ENCODE measurements at regions not wholly inside any gene's neighbourhood (a gene's known extent, or its start where the extent isn't known, plus 50 kb on each side); places are given as distances from the start of the nearest gene placed in this dataset.

DNA sequence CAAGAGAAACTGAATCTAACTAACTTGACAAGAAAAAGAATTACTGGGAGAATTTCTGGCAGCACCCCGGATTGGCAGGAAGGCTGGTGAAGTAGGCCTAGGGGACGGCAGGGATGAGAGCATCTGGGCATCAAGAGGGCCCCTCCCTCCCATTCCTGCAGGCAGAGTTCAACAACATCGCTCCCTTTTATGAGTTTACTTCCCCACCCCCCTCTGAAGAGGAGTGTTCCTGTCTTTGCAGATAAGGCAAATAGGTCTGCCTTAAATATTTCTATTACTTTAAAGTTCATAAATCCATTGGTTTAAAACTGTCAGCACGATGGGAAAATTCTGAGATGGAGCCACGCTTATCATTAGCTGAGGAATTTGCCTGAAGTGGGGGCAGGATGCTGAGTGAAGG lies 168.7 kb downstream of the TBX5 start:
- intact Hi-C loops (cut with micrococcal nuclease) = no loop called here
- no peak for ATAC-seq (ENCODE audit: low read depth)
- Histone ChIP-seq H3K9me3 (ENCODE audit: control extremely low read depth in 1 of 3, control insufficient read depth in 2 of 3, insufficient read depth in 1 of 3, low read length in 2 of 3) (peaks cover 0 to 14% (median 3%) of the 10 kb centered on the region in 3 donors), H2AFZ (ENCODE audit: insufficient read depth, low read depth, low read length, poor library complexity, severe bottlenecking) (no peak overlapping the region), H3K79me2 (ENCODE audit: control insufficient read depth, insufficient read depth, low read length) (no peaks in the 10 kb centered on the region), H3K9ac (ENCODE audit: low read length) (no peak overlapping the region), H4K20me1 (ENCODE audit: control insufficient read depth, insufficient read depth, low read length, poor library complexity, severe bottlenecking) (no peaks in the 10 kb centered on the region), H3K4me3 (ENCODE audit: control extremely low read depth in 1 of 5, extremely low read depth in 1 of 5, insufficient read depth in 1 of 5, low read depth in 2 of 5, low read length in 4 of 5) (no peak overlapping the region), H3K27me3 (replicated peaks in 1 of 4; ENCODE audit: control extremely low read depth in 1 of 4, control insufficient read depth in 3 of 4, insufficient read depth in 4 of 4, low read length in 3 of 4) (no peaks in the 10 kb centered on the region), H3K4me2 (replicated peaks; ENCODE audit: low read depth, low read length, poor library complexity, severe bottlenecking) (no peak overlapping the region), H3K27ac (ENCODE audit: low read length in 2 of 2) (no peak overlapping the region), H3K4me1 (ENCODE audit: control insufficient read depth in 2 of 2, insufficient read depth in 2 of 2, low read length in 2 of 2) (no peaks in the 10 kb centered on the region), H3K36me3 (replicated peaks in 1 of 2; ENCODE audit: control extremely low read depth in 1 of 2, control insufficient read depth in 1 of 2, extremely low read depth in 1 of 2, insufficient read depth in 2 of 2, low read length in 1 of 2) (no peaks in the 10 kb centered on the region)
- no peaks in the 10 kb centered on the region for H3K27me3 Mint-ChIP-seq
- TF ChIP-seq EZH2 (IDR thresholded peaks at IDR 0.05; ENCODE audit: borderline replicate concordance, insufficient read depth, low read depth, low read length, poor library complexity, severe bottlenecking) = no peak
- no CpG with 5 or more reads among the region's 5 CpGs for WGBS (ENCODE audit: insufficient coverage)
- H3K9me3 Mint-ChIP-seq (ENCODE audit: insufficient read depth) = no peaks in the 10 kb centered on the region
- POLR2A ChIA-PET = no interaction called here
- H3K4me3 Mint-ChIP-seq = no peak overlapping the region
- no peak overlapping the region for H3K27ac Mint-ChIP-seq
- H3K4me1 Mint-ChIP-seq = no peaks in the 10 kb centered on the region
- CTCF ChIA-PET = no interaction called here
- no peak for DNase-seq

DNA sequence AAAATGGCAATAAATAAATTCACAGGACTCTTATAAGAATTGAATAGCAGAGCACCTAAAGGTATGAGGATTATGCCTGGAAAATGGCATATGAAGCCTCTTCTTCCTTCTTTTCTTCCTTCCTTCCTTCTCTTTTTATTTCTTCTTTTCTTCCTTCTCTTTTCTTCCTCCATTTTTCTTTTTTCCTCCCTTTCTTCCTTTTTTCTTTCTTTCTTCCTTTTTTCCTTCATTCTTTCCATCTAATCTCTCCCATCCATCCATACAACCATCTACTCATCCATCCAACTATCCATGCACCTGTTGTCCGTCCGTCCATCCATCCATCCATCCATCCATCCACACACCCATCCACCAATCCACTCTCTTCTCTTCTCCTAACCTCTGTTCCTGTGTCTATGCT lies 173.8 kb downstream of the TBX5 start:
- H3K9me3 ChIP-seq (ENCODE audit: control extremely low read depth in 1 of 3, control insufficient read depth in 2 of 3, insufficient read depth in 1 of 3, low read length in 2 of 3) = peaks cover 0 to 5% (median 0%) of the 10 kb centered on the region in 3 donors
- POLR2A ChIA-PET = no interaction called here
- H4K20me1 ChIP-seq (ENCODE audit: control insufficient read depth, insufficient read depth, low read length, poor library complexity, severe bottlenecking) = no peaks in the 10 kb centered on the region
- WGBS (ENCODE audit: insufficient coverage) = 100% methylated on average over 2 of the region's 2 CpGs
- no peak for DNase-seq
- H2AFZ ChIP-seq (ENCODE audit: insufficient read depth, low read depth, low read length, poor library complexity, severe bottlenecking) = no peak overlapping the region
- ATAC-seq (ENCODE audit: low read depth) = no peak
- Mint-ChIP-seq H3K27me3 (no peaks in the 10 kb centered on the region), H3K27ac (no peak overlapping the region), H3K9me3 (ENCODE audit: insufficient read depth) (no peaks in the 10 kb centered on the region), H3K4me1 (no peaks in the 10 kb centered on the region), H3K4me3 (no peak overlapping the region)
- no peak for TF ChIP-seq CTCF (IDR thresholded peaks at IDR 0.05)
- no peak for TF ChIP-seq EZH2 (IDR thresholded peaks at IDR 0.05; ENCODE audit: borderline replicate concordance, insufficient read depth, low read depth, low read length, poor library complexity, severe bottlenecking)
- CTCF ChIA-PET = no interaction called here
- H3K27ac ChIP-seq (ENCODE audit: low read length in 2 of 2) = no peak overlapping the region
- H3K9ac ChIP-seq (ENCODE audit: low read length) = no peak overlapping the region
- no peaks in the 10 kb centered on the region for H3K36me3 ChIP-seq (replicated peaks in 1 of 2; ENCODE audit: control extremely low read depth in 1 of 2, control insufficient read depth in 1 of 2, extremely low read depth in 1 of 2, insufficient read depth in 2 of 2, low read length in 1 of 2)
- no peaks in the 10 kb centered on the region for H3K27me3 ChIP-seq (replicated peaks in 1 of 4; ENCODE audit: control extremely low read depth in 1 of 4, control insufficient read depth in 3 of 4, insufficient read depth in 4 of 4, low read length in 3 of 4)
- H3K4me3 ChIP-seq (ENCODE audit: control extremely low read depth in 1 of 5, extremely low read depth in 1 of 5, insufficient read depth in 1 of 5, low read depth in 2 of 5, low read length in 4 of 5) = no peak overlapping the region
- no peaks in the 10 kb centered on the region for H3K79me2 ChIP-seq (ENCODE audit: control insufficient read depth, insufficient read depth, low read length)
- H3K4me2 ChIP-seq (replicated peaks; ENCODE audit: low read depth, low read length, poor library complexity, severe bottlenecking) = no peak overlapping the region
- no peaks in the 10 kb centered on the region for H3K4me1 ChIP-seq (ENCODE audit: control insufficient read depth in 2 of 2, insufficient read depth in 2 of 2, low read length in 2 of 2)
- intact Hi-C loops (cut with micrococcal nuclease) = no loop called here

Measured in B cell (primary cell).